ENCODE measurements at regions not wholly inside any gene's neighbourhood (a gene's known extent, or its start where the extent isn't known, plus 50 kb on each side); places are given as distances from the start of the nearest gene placed in this dataset.

DNA sequence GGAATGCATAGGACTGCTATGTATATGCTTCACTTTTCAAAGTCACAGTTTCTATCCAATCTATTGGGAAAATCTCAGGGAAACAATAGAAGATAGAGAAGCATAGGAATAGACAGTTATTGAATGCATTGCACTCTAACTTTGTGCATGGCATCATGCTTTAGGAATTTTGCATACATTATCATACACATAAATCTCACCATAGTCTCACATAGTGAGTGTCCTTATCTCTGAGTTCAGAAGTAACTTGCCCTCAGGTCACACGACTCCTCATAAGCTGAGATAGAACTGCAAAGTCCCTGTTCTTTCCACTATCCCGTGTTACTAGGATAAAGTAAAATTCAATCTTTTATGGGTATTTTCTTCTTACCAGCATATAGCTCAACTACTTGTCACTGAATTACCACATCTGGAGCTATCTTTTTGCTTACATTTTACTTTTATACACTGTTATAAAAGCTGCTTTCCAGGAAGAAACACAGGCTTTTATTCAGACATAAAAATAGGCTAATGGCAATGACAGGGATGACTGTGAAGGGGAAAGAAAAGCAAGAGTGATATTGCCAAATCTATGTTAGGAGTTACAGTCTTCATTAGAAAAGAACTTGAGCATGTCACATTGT is 666.9 kb downstream of the XIRP2 start:
- TF ChIP-seq, protein P1, sequence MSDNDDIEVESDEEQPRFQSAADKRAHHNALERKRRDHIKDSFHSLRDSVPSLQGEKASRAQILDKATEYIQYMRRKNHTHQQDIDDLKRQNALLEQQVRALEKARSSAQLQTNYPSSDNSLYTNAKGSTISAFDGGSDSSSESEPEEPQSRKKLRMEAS (IDR thresholded peaks at IDR 0.05), result no peak
- no peak for TF ChIP-seq CTCF (IDR thresholded peaks at IDR 0.05; ENCODE audit: low read depth, low read length, missing input control)
- TF ChIP-seq REST (IDR thresholded peaks at IDR 0.05), result no peak
- TF ChIP-seq TAF1 (conservative IDR thresholded peaks at IDR 0.05), result no peak
- TF ChIP-seq, protein P2, sequence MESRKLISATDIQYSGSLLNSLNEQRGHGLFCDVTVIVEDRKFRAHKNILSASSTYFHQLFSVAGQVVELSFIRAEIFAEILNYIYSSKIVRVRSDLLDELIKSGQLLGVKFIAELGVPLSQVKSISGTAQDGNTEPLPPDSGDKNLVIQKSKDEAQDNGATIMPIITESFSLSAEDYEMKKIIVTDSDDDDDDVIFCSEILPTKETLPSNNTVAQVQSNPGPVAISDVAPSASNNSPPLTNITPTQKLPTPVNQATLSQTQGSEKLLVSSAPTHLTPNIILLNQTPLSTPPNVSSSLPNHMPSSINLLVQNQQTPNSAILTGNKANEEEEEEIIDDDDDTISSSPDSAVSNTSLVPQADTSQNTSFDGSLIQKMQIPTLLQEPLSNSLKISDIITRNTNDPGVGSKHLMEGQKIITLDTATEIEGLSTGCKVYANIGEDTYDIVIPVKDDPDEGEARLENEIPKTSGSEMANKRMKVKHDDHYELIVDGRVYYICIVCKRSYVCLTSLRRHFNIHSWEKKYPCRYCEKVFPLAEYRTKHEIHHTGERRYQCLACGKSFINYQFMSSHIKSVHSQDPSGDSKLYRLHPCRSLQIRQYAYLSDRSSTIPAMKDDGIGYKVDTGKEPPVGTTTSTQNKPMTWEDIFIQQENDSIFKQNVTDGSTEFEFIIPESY (IDR thresholded peaks at IDR 0.05), result no peak
- no peak for TF ChIP-seq NR2F2 (IDR thresholded peaks at IDR 0.05)
- TF ChIP-seq HNF4A (conservative IDR thresholded peaks at IDR 0.05), result no peak
- TF ChIP-seq RAD21 (IDR thresholded peaks at IDR 0.05), result no peak
- no peak for TF ChIP-seq JUND (IDR thresholded peaks at IDR 0.05)
- no peak for TF ChIP-seq YY1 (IDR thresholded peaks at IDR 0.05)
- no peak for TF ChIP-seq HNF4G (IDR thresholded peaks at IDR 0.05)
- TF ChIP-seq FOXA1 (IDR thresholded peaks at IDR 0.05), result no peak
- TF ChIP-seq EGR1 (IDR thresholded peaks at IDR 0.05; ENCODE audit: low read depth in 2 of 2), result no peak
- no peak for TF ChIP-seq SP1 (IDR thresholded peaks at IDR 0.05)
